ENCODE measurements at regions not wholly inside any gene's neighbourhood (a gene's known extent, or its start where the extent isn't known, plus 50 kb on each side); places are given as distances from the start of the nearest gene placed in this dataset.
"Not testable (repeated sequence)": the region's sequence is repeated elsewhere in the genome, so short reads cannot be mapped to it uniquely, and the experiment has no call there.

DNA sequence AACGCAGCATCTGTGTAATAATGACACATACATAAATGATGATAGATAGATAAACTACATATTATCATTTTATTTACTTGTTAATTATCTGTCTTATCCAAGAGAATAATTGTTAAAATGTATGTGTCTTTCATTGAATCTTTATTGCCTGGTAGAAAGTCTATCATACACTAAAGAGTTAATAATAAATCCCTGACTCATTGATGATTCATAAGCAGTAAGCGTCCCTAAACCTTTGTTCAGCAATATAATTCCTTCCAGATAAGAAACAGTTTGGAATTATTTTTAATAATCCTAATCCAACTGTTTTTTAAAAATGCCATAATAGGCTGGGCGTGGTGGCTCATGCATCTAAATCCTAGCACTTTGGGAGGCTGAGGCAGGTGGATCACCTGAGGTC is 655.6 kb upstream of the CNTN5 start:
- DNase-seq (ENCODE audit: low spot score) = no peak
- Mint-ChIP-seq H3K36me3 (ENCODE audit: low read depth, unreplicated experiment) (no peaks in the 10 kb centered on the region), H3K4me3 (ENCODE audit: unreplicated experiment) (no peak overlapping the region), H3K27ac (ENCODE audit: unreplicated experiment) (no peak overlapping the region), H3K9me3 (ENCODE audit: unreplicated experiment) (no peaks in the 10 kb centered on the region), H3K4me1 (ENCODE audit: unreplicated experiment) (no peaks in the 10 kb centered on the region), H3K27me3 (ENCODE audit: unreplicated experiment) (no peaks in the 10 kb centered on the region)
- no peak for TF ChIP-seq CTCF (IDR thresholded peaks at IDR 0.05; ENCODE audit: unreplicated experiment)

GRCh38 chr11:98365941-98366340 is 654.8 kb upstream of the CNTN5 start:
- Mint-ChIP-seq H3K4me3 (ENCODE audit: unreplicated experiment) (no peak overlapping the region), H3K9me3 (ENCODE audit: unreplicated experiment) (no peaks in the 10 kb centered on the region), H3K27ac (ENCODE audit: unreplicated experiment) (no peak overlapping the region), H3K36me3 (ENCODE audit: low read depth, unreplicated experiment) (no peaks in the 10 kb centered on the region), H3K4me1 (ENCODE audit: unreplicated experiment) (no peaks in the 10 kb centered on the region), H3K27me3 (ENCODE audit: unreplicated experiment) (no peaks in the 10 kb centered on the region)
- DNase-seq (ENCODE audit: low spot score) = no peak
- no peak for TF ChIP-seq CTCF (IDR thresholded peaks at IDR 0.05; ENCODE audit: unreplicated experiment)

- Mint-ChIP-seq H3K4me3 (ENCODE audit: unreplicated experiment) (no peak overlapping the region), H3K27me3 (ENCODE audit: unreplicated experiment) (no peaks in the 10 kb centered on the region), H3K4me1 (ENCODE audit: unreplicated experiment) (no peaks in the 10 kb centered on the region), H3K9me3 (ENCODE audit: unreplicated experiment) (no peaks in the 10 kb centered on the region), H3K27ac (ENCODE audit: unreplicated experiment) (no peak overlapping the region), H3K36me3 (ENCODE audit: low read depth, unreplicated experiment) (no peaks in the 10 kb centered on the region)
- no peak for DNase-seq (ENCODE audit: low spot score)
- no peak for TF ChIP-seq CTCF (IDR thresholded peaks at IDR 0.05; ENCODE audit: unreplicated experiment)
Measured at GRCh38 chr11:98390391-98390790, 630.4 kb upstream of the CNTN5 start.

GRCh38 chr11:98394500-98394899 is 626.2 kb upstream of the CNTN5 start:
- H3K9me3 Mint-ChIP-seq (ENCODE audit: unreplicated experiment); H3K36me3 Mint-ChIP-seq (ENCODE audit: low read depth, unreplicated experiment); H3K4me3 Mint-ChIP-seq (ENCODE audit: unreplicated experiment); H3K4me1 Mint-ChIP-seq (ENCODE audit: unreplicated experiment); H3K27me3 Mint-ChIP-seq (ENCODE audit: unreplicated experiment); DNase-seq (ENCODE audit: low spot score); H3K27ac Mint-ChIP-seq (ENCODE audit: unreplicated experiment): not testable (repeated sequence)

- Mint-ChIP-seq H3K4me3 (ENCODE audit: unreplicated experiment) (no peak overlapping the region), H3K9me3 (ENCODE audit: unreplicated experiment) (no peaks in the 10 kb centered on the region), H3K36me3 (ENCODE audit: low read depth, unreplicated experiment) (no peaks in the 10 kb centered on the region), H3K27ac (ENCODE audit: unreplicated experiment) (no peak overlapping the region), H3K27me3 (ENCODE audit: unreplicated experiment) (no peaks in the 10 kb centered on the region), H3K4me1 (ENCODE audit: unreplicated experiment) (no peaks in the 10 kb centered on the region)
- TF ChIP-seq CTCF (IDR thresholded peaks at IDR 0.05; ENCODE audit: unreplicated experiment) = no peak
- no peak for DNase-seq (ENCODE audit: low spot score)
Measured at GRCh38 chr11:98398508-98398907, 622.2 kb upstream of the CNTN5 start.

GRCh38 chr11:98409069-98409468 is 611.7 kb upstream of the CNTN5 start:
- Mint-ChIP-seq H3K36me3 (ENCODE audit: low read depth, unreplicated experiment) (no peaks in the 10 kb centered on the region), H3K4me1 (ENCODE audit: unreplicated experiment) (no peaks in the 10 kb centered on the region), H3K27me3 (ENCODE audit: unreplicated experiment) (no peaks in the 10 kb centered on the region)

More at GRCh38 chr11:98409069-98409468, 611.7 kb upstream of the CNTN5 start:
- no peaks in the 10 kb centered on the region for H3K9me3 Mint-ChIP-seq (ENCODE audit: unreplicated experiment)
- no peak overlapping the region for H3K27ac Mint-ChIP-seq (ENCODE audit: unreplicated experiment)
- no peak overlapping the region for H3K4me3 Mint-ChIP-seq (ENCODE audit: unreplicated experiment)
- no peak for TF ChIP-seq CTCF (IDR thresholded peaks at IDR 0.05; ENCODE audit: unreplicated experiment)
- DNase-seq (ENCODE audit: low spot score) = no peak
